ENCODE measurements at regions not wholly inside any gene's neighbourhood (a gene's known extent, or its start where the extent isn't known, plus 50 kb on each side); places are given as distances from the start of the nearest gene placed in this dataset.
"Not testable (repeated sequence)": the region's sequence is repeated elsewhere in the genome, so short reads cannot be mapped to it uniquely, and the experiment has no call there.

DNA sequence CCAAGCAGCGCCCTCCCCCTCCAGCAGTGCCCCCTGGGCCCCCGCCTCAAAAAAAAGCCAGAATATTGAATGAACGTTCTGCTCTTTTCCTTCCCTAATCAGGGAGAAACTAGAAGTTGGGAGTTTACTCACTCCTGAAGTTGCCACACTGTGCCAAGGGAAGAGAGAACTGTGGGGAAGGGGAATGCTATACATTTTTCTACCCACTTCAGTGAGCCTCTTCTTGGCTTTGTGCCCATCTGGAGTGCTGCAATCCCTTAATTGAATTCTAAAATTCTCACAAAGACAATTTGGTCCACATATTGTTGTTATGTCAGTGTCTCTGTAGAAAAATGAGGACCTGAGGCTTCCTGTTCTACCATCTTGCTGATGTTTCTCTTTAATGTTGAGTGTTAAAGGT, 443.7 kb downstream of the DIRAS2 start:
- Histone ChIP-seq H3K4me1 (no peaks in the 10 kb centered on the region), H3K4me3 (no peak overlapping the region), H3K9me3 (no peaks in the 10 kb centered on the region), H3K27ac (no peak overlapping the region), H3K9ac (ENCODE audit: low read depth in 2 of 2, low read length in 2 of 2) (no peak overlapping the region), H3K36me3 (no peaks in the 10 kb centered on the region), H3K27me3 (no peaks in the 10 kb centered on the region)
- intact Hi-C loops (cut with DNase I), result no loop called here
- TF ChIP-seq, protein P1, sequence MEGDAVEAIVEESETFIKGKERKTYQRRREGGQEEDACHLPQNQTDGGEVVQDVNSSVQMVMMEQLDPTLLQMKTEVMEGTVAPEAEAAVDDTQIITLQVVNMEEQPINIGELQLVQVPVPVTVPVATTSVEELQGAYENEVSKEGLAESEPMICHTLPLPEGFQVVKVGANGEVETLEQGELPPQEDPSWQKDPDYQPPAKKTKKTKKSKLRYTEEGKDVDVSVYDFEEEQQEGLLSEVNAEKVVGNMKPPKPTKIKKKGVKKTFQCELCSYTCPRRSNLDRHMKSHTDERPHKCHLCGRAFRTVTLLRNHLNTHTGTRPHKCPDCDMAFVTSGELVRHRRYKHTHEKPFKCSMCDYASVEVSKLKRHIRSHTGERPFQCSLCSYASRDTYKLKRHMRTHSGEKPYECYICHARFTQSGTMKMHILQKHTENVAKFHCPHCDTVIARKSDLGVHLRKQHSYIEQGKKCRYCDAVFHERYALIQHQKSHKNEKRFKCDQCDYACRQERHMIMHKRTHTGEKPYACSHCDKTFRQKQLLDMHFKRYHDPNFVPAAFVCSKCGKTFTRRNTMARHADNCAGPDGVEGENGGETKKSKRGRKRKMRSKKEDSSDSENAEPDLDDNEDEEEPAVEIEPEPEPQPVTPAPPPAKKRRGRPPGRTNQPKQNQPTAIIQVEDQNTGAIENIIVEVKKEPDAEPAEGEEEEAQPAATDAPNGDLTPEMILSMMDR (IDR thresholded peaks at IDR 0.05), result no peak
- DNase-seq, result no peak

DNA sequence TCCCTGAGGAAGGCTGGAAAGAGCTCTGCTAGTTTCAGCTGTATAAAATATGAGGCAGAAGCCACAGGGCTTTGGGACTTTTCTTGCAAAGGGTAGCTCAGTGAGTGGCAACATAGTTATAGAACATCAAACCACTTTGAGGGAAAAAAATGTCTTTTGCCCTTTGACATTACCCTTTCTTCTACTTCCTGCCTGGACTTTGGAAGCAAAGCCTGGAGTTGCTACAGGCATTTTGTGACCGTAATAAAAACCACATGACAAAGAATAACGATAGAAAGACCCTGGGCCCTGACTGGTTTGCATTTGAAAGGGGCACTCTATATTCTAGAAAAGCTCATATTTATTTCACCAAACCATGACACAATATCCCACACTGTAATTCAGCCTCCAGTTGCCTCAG, 440.9 kb downstream of the DIRAS2 start:
- TF ChIP-seq, protein P1 (IDR thresholded peaks at IDR 0.05), result no peak
- no peak overlapping the region for H3K9ac ChIP-seq (ENCODE audit: low read depth in 2 of 2, low read length in 2 of 2)
- H3K27me3 ChIP-seq, result no peaks in the 10 kb centered on the region
- no peak overlapping the region for H3K4me3 ChIP-seq
- H3K9me3 ChIP-seq, result no peaks in the 10 kb centered on the region
- no peak for DNase-seq
- H3K27ac ChIP-seq, result no peak overlapping the region
- intact Hi-C loops (cut with DNase I), result loop anchor here (5.0 kb wide), 1 partner anchor 39 kb away; no protein-coding TSS in a partner anchor
- H3K36me3 ChIP-seq, result no peaks in the 10 kb centered on the region
- H3K4me1 ChIP-seq, result no peaks in the 10 kb centered on the region

DNA sequence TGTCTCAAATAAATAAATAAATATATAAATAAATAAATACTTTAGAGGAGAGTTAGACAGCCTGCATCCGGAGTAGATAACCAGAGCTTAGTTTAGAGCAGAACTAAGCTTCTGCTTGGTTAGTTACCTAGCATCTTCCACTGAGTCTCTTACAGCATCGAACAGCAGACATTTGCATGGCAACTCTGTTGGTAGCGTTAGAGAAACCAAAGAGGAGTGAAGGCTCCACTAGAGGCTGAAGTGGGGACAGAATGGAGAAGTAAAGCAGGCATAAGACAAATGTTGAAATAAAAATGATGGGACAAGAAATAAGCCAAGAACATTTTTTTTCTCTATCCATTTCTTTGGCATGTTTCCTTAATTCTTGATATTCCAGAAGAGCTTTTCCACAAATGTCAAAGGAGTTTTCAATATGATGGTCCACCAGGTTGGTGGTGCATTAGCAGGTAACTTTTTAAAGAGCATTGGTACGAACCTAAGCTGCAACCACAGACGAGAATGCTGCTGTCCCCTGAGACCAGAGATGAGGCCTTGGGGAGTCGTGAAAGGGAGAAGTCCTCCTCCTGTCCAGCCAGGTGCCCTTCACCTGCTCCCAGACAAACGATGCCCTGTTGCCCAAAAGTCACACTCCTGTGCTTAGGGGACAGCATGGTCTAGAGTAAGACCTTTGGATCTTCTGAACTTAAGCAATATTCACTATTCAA, 438.3 kb downstream of the DIRAS2 start:
- intact Hi-C loops (cut with DNase I), result loop anchor here (5.0 kb wide), 1 partner anchor 42 kb away; no protein-coding TSS in a partner anchor
- no peak overlapping the region for H3K27ac ChIP-seq
- H3K9ac ChIP-seq (ENCODE audit: low read depth in 2 of 2, low read length in 2 of 2), result no peak overlapping the region
- no peaks in the 10 kb centered on the region for H3K27me3 ChIP-seq
- H3K4me3 ChIP-seq, result no peak overlapping the region
- DNase-seq, result no peak
- no peaks in the 10 kb centered on the region for H3K9me3 ChIP-seq
- TF ChIP-seq, protein P1 (IDR thresholded peaks at IDR 0.05), result no peak
- H3K4me1 ChIP-seq, result no peaks in the 10 kb centered on the region
- H3K36me3 ChIP-seq, result no peaks in the 10 kb centered on the region

DNA sequence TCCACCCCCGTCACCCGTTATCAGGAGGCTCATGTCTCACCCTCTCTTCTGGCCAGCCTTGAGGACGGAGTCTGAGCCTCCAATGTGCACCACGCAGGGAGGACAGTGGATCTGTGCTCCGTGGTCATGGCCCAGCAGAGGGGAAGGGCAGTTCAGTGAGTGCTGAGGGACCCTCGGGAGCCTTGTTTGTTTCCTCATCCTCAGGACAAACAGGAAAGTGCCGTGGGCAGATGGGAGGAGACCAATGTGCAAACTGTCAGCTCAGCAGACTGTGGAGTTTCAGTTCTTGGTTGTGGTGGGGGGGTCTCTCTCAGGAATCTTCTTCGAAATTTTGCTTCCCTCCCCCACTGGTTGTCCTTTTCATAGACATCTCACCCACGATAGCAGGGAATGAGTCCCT, 429.6 kb downstream of the DIRAS2 start:
- H3K9me3 ChIP-seq; H3K27me3 ChIP-seq; H3K4me3 ChIP-seq; H3K36me3 ChIP-seq; DNase-seq; H3K27ac ChIP-seq; intact Hi-C loops (cut with DNase I); H3K9ac ChIP-seq (ENCODE audit: low read depth in 2 of 2, low read length in 2 of 2); H3K4me1 ChIP-seq: not testable (repeated sequence)

DNA sequence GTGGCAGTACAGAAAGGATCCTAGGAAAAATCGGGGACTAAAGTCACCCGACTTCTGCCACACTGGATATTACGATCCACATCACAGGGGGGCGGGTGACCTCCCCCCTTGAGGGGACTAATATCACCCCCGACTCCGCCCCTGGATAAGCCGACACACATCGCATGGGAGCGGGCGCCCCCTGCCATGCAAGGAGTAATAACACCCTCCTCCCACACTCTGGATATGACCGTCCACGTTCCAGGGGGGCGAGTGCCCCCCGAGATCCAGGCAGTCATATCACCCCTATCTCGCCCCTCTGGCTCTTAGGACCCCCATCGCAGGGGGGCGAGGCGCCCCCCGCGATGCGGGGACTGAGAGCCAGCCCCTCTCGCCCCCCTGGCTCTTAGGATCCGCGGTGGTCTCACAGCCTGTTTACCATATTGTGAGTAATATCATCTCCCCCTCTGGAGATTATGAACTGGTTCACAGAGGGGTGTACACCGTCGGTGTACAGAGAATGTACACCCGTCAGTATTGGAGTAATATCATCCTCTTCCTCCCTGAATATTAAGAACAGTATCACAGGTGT, 423.0 kb downstream of the DIRAS2 start:
- no peaks in the 10 kb centered on the region for H3K27me3 ChIP-seq
- no peak overlapping the region for H3K4me3 ChIP-seq
- no peaks in the 10 kb centered on the region for H3K4me1 ChIP-seq
- no peak overlapping the region for H3K9ac ChIP-seq (ENCODE audit: low read depth in 2 of 2, low read length in 2 of 2)
- no peaks in the 10 kb centered on the region for H3K9me3 ChIP-seq
- TF ChIP-seq, protein P1 (IDR thresholded peaks at IDR 0.05), result peak; percentile 57
- no peak overlapping the region for H3K27ac ChIP-seq
- DNase-seq, result peak; percentile 52
- no peaks in the 10 kb centered on the region for H3K36me3 ChIP-seq
- intact Hi-C loops (cut with DNase I), result loop anchor here (2.0 kb wide), 1 partner anchor 79 kb away; no protein-coding TSS in a partner anchor

DNA sequence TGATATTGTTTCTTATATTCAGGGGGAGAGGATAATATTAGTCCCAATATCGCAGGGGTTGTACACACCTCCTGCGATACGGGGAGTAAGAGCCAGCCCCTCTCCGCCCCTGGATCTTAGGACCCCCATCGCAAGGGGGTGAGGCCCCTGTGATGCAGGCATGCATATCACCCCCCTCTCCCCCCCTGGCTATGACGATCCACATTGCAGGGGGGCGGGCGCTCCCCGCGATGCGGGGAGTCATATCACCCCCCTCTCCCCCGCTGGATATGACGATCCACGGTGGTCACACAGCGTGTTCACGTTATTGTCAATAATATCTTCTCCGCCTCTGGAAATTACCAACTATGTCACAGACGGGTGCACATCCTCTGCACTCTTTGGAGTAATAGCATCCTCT, 420.7 kb downstream of the DIRAS2 start:
- H3K27ac ChIP-seq; H3K36me3 ChIP-seq; H3K4me1 ChIP-seq; H3K9me3 ChIP-seq; H3K4me3 ChIP-seq; H3K27me3 ChIP-seq; H3K9ac ChIP-seq (ENCODE audit: low read depth in 2 of 2, low read length in 2 of 2); intact Hi-C loops (cut with DNase I); DNase-seq: not testable (repeated sequence)

Measured in colonic mucosa (tissue), 4 donors.